ENCODE measurements at regions not wholly inside any gene's neighbourhood (a gene's known extent, or its start where the extent isn't known, plus 50 kb on each side); places are given as distances from the start of the nearest gene placed in this dataset.

DNA sequence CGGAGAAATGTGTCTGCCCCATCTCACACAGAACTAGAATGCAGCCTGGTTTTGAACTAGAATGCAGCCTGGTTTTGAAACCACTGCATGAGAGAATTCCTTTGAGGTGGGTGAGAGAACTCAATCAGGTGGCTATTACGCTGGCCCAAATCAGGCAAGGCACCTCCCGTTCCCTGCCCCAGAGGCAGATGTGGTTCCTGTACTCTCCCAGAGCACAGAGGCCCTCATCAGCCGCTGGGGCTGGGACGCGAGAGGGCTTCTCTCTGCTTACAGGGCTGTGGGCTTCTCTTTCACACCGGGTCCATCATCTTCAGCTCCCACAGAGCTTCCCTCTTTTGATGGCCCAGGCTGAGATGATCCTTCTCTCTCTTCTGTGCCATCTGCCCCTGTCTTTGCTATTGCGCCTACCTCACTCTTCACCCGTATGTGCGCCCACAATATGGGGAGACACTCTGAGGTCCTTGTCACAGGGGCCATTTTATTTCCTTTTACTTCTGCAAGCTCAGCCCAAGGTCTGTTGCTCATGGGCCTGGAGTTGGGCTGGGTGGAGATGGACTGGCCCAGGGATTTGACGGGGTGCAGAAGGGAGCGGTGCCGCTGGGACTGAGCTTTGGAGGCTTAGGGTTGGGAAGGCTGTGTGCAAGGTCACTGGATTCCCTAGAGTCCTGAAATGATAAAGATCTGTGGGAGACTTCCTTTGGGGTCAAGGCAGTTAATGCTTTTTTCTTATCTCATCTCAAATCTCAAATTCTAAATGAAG lies 84.4 kb upstream of the HS6ST1 start:
- no peak for DNase-seq

DNA sequence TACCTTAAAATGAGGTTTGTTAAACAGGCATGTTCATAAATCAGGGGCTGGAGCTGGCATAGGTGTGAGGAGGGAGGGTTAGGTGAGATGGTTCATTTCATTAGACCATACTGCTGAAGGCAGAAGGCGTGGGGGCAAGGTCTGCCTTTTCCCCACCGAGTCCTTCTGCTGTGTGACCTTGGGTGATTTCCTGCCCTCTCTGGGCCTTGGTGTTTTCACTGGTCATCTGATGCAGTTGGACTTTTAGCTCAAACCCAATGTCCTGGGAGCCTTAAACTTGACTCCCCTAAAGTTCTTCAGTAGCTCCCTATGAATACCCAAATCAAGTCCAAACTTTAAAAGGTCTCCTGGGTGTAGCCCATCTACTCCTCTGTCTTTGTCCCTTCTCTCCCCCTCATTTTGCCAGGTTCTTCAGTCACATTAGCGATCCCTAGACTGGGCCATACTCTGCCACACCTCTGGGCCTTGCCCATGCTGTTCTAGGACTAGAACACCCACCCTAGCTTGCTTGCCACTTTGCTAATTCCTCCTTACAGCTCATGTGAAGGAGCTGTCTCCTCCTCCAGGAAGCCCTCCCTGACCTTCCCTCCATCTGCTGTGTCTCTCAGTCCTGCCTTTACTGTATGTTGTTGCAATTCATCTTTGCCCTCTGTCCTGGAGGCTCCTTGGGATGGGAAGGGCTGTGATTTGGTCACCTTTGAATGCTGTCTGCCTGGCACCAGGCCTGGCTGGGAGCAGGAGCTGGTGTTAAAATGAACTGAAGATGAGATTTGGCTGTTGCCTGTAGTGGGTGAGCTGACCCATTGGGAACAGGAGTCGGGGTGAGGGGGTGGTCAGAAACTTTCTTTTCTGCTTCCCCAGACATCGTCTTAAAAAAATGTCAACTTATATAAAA lies 85.4 kb upstream of the HS6ST1 start:
- no peak for DNase-seq

DNA sequence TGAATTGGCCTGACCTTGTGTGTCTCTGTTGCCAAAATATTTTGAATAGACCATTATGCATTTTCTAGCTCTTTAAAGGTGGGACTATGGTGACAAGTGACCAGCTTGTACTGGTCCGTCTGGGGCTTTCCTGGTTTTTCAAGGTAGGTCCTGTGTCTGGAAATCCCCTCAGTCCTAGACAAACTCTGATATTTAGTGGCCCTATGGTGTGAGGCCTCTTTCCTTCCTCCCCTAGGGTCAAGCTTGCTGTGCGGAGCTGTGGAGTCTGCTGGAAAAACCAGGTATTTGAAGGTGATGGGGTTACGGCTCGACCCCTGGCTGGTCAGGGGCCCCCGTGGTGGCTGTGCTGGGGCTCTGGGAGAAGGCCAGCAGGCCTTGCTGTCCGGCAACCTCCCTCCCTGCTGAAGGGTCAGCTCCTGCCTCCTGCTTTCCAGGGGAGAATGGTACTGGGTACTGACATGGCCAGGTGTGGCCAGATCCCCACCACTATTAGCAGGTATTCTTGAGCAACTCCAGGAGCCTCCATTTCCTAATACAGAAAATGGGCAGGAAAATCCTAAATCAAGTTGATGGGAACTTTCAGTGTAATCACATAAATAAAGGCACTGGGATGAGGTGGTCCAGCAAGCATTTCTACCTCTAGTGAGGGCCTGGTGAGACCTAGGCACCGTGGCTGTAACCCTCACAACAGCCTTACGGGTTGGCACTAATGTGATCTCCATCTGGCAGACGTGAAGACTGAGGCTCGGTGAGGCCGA lies 86.2 kb upstream of the HS6ST1 start:
- no peak for DNase-seq

DNA sequence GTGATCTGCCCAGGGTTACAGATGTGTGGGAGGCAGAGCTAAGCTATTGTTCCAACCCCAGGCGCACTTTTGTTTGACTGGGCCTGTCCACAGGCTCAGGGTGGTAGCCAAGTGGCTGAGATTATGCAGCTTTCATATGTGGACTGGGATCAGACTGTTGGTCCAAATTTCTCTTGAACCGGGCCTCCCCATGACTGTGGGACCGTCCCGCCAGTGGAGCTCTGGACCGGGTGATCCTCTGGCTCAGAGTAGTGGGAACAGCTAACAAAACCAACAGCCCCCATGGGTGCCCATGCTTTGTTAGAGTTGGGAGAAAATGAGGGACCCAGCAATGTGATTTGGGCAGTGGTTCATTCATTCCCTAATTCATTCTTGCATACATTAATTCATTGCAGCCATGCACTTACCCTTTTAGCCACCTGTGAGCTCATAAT lies 86.8 kb upstream of the HS6ST1 start:
- DNase-seq = no peak

DNA sequence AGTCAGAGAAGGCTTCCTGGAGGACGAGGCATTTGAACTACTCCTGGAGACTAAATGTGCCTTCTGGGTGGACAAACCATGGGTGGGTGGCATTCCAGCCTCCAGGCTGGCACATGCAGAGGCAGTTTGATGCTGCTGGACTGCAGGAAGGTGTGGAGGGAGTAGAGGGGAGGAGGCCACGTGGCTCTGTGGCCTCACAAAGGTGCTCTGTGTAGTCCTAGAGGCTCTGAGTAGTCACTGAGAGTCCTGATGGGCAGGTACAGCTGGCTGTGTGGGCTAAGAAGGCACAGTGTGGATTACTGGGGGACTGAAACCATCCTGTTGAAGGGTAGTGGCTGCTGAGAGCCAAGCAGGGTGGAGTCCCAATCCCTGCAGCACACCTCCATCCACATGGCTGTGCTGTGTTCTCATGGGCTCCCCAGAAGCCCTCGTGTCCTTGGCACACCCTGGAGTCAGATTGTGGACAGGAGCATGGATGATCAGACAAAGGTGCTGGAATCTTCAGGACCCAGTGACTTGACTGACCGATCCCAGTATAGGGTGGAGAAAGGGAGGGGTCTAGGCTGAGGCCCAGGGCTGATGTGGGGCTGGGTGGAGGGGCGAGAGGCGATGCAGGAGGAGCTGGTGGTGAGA lies 87.4 kb upstream of the HS6ST1 start:
- DNase-seq = no peak

DNA sequence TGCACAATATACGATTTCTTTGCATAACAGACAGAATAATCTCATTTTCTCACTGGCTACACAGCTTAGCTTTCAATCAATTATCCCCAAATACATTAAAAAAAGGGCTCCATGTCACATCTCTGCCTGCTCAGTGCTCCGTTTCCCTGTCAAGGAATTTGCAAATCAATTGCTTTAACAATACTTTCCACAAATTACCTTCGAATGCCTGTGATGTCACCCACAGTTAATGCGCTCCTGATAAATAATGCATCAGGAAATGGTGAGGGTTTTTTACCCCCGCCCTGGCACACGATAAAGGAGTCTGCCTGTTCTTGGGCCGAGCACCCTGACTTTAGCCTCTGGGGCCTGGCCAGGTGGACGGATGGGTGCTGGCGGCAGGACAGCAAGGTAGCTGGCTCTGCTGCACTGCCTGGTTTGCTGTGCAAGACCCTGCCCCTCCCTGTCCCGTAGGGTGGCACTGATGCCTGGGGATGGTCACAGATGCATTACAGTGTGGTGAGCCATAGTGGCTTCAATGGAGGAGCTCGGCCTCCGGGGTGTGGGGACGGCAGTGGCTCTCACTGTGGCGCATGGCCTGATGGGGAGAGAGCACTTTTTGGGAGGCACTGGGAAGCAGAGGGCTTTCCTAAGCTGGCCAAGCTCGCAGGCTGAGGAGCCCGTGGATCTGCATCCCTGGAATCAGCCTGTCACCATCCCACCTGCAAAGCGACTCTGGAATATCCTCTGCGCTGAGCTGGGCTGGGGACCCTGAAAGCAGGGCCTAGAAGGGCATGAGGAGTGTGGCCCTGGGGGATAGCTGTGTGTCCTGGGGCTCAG lies 88.3 kb upstream of the HS6ST1 start:
- DNase-seq = no peak

DNA sequence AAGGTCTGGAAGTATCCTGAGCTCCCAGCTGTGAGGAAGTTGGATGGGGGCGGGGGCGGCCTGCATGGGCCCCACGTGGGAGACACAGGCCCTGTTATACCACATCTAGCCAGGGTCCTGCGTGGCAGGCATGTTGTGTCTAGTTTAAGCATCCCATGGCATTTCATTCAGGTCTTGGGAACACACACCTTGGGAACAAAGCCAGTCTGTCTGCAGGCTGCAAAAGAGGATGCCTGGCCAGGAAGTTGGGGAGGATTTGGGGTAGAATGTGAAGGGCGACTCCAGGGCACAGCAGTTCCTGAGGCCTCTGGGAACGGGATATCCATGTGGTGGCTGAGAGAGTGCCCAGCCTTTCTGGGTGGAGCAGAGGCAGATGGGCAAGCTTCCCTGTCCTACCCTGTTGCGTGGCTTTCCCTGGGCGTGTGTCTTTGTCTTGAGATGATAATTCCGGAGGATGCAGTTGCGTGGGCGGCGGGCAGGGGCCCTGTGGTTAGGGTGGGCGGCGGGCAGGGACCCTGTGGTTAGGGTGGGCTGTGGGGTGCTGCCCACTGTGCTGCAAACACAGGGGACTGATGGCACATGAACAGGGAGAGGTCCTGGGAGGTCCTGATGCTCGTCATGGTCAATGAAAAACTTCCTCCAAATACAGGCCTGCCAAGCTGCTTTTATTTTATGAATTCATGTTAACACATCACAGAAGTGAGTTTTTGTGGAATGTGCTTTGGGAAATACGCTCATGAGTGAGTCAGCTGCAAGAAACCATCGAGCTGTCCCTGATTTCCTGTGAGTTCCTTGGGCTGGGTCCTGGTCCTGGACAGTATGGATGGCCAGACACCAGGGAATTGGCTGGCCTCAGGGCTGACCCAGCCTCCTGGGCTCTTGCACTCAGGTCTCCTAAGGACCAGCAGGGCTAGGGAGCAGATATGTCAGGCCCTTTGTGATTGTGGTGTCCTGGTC lies 90.0 kb upstream of the HS6ST1 start:
- DNase-seq = no peak

DNA sequence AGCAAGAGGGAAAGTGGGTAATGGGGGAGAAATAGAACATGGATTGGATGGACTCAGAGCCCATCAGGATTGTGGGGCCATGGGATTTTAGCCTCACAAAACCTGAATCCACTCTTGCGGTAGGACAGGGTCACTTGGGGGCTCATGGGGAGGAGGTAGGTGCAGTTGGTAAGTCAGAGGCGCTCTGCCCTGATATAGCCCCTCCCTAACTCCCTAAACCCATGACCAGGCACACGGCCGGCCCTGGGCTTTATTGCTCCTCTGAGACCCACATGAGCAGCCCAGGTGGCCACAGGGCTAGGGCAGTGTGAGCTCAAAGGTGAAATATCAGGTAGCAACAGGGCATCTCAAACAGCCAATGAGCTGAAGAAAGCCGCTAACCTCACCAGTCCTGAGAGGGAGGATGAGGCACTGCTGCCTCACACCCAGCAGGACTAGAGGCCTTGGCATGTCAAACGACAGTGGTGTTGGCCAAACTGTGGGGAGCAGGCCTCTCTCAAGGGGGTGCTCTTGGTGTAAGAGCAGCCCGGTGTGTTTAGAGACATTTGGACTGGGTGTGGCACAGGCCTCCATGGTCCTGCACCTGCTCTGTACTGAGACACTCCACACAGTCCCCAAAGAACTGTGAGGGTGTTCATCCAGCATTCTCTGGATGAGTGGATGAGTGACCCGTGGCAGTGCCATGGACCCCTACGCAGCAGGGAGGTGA lies 90.8 kb upstream of the HS6ST1 start:
- DNase-seq = no peak

DNA sequence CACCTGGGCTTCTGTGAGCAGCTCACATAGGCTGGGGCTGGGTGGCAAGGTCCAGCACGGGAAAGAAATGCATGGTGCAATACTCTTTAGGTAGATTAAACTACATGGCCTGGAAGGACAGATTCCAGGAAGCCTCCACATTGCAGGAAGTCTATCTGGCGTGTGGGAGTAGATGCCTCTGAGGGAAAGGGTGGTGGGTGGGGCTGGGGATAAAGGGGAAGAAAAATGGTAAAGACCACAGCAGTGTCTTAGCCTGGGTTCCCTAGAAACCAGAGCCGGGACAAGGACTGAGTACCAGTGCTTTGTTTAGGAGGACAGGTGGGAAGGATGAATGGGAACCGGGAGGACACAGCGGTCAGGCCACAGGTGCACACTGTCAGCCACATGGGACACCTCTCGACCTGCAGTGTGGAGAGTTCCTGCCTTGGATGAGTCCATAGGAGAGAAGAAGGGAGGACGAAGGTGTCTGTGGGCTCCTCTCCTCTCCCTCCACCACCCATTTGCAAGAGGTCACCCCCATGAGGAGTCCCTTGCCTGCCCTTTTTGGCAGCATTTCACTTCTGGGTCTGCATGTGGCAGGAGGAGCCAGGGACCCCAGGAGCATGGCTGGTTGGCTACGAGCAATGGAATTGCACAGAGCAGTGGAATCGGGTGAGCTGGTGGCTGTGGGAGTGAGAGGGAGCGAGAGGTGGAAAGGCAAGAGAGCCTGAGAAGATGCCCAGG lies 91.5 kb upstream of the HS6ST1 start:
- DNase-seq = no peak

DNA sequence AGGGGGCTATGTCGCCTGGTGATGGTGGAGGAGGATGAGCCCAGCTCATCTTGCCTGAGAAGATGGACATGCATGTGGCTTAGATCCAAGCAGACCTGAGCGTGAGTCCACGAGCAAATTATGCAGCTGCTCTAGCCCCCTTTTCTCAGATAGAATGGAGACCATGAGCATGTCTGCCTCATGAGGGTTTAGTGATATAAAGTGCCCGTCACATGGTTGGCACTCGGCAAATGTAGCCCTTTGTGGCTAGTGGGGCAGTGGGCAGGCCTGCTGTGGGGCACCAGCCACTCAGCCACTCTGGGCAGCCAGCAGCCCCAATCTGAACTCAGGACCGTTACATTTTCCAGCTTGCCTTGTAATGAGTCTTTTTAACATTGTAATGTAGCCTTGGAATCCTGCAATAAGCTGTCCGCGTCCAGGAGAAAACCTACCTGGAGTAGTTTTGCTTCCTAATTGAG lies 92.1 kb upstream of the HS6ST1 start:
- DNase-seq = no peak

DNA sequence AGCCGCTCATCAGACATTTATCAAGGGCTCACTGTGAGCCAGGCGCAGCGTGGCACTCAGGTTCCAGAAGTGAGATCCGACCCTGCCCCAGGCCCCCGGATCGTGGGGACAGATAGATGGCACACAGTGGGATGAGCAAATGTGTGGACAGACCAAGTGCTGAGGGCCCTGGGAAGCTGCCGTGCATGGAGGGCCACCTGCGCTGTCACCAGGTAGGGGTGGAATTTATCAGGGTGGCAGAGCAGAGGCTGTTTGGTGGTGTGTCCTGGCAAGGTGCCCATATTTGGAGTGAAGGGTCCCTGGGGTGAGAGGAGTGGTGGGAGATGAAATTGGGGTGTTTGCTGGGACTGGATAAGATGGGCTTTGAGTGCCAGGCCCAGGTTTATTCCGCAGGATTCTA lies 92.8 kb upstream of the HS6ST1 start:
- no peak for DNase-seq

DNA sequence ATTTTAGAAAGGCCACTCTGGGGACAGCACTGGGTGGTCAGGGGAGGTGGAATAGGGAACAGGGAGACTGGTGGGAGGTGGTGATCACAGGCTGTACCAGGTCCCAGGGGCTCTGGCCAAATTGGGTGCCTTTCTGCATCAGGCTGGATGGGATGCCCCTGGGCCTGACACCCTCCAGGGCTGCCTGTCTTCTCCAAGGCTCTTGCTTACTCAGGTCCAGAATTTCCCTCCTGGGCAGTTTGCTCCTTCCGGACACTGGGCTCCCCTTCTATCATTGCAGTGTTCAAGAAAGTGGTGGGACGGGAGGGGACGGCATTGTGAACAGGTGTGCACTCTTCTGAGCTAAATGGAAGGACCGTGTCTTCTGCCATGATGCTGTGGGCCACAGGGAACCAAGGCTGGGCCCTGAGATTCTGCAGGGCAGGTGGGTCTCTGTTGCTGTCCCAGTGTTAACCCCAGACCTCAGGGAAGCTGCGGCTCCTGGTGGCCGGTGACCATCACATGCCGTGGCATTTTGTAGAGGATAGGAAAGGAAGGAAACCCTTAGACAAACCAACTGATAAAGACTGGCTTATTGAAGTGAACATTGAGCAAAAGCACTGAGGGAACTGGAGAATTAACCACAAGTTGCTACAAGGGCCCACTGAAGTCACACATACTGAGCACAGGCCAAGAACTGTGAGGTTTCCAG lies 93.7 kb upstream of the HS6ST1 start:
- no peak for DNase-seq

DNA sequence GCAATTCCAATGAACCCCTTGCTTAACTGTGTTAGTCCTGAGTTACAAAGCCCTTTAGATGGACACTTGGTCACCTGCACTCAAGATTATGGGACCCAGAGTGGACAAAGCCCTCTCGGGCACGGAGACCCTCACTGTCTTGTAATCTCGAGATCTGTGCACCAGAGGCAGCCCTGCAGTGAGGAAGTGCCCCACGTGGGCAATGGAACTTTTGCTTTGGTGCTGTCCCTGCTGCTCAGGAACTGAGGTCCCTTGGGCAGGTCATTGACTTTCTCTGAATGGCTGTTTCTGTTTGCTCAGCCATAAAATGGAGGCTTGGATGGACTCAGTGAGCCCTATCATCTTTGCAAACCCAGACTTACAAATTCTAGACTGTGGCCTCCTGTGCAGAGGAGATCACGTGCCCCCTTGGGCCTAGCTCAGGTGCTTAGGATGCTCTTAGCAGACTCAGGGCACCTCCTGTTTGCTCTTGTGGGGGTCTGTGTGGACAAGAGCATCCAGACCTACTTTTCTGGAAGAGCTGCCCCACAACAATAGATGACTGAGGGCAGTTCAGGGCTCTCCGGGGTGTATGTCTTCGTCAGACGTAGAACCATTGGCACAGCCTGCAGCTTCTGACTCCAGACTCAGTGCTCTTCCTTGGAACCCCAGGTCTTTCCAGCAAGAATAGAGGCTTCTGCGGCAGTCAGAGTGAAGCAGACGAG lies 94.5 kb upstream of the HS6ST1 start:
- no peak for DNase-seq

DNA sequence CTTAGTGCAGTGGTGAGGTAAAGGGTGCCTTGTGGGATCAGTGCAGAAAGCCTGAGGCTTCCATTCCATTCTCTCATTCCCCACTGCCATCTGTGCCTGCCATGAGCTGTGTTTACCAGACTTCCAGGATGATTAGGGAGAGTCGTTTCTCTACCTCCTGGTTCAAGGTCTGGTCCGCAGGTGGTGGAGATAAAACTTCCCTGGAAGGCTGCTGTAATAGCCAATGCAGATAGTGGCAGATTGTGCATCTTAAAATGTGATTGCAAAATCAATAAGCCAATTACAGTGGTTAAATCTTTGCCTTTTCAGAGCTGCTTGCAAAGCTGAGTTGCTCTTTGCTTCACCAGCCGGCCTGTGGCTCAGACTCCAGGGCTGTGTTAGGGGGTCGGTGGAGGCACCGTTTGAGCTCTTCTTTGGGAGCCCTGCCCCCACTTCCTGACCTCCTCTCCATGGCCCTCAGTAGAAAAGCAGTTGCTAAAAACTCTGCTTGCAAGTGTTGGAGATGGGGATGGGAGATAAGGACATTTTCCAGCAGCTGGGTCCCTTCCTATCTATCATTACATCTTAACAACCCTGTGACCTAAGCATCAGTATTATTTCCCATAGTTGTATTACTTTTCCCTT lies 95.2 kb upstream of the HS6ST1 start:
- DNase-seq = no peak

DNA sequence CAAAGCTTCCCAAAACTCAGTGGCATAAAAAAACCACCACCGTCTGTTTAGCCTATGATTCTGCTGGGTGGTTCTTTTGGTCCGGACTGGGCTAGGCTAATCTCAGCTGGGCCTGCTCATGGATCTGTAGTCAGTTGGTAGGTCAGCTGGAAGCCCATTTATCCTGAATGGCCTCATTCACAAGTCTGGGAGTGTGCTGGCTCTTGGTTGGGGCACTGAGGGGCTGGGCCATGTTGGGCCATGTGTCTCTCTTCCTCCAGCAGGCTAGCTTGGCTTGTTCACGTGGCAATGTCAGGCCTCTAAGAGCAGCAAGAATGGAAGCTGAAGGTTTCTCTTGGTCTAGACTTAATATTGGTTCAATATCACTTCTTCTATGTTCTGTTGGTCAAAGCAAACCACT lies 95.7 kb upstream of the HS6ST1 start:
- DNase-seq = no peak

DNA sequence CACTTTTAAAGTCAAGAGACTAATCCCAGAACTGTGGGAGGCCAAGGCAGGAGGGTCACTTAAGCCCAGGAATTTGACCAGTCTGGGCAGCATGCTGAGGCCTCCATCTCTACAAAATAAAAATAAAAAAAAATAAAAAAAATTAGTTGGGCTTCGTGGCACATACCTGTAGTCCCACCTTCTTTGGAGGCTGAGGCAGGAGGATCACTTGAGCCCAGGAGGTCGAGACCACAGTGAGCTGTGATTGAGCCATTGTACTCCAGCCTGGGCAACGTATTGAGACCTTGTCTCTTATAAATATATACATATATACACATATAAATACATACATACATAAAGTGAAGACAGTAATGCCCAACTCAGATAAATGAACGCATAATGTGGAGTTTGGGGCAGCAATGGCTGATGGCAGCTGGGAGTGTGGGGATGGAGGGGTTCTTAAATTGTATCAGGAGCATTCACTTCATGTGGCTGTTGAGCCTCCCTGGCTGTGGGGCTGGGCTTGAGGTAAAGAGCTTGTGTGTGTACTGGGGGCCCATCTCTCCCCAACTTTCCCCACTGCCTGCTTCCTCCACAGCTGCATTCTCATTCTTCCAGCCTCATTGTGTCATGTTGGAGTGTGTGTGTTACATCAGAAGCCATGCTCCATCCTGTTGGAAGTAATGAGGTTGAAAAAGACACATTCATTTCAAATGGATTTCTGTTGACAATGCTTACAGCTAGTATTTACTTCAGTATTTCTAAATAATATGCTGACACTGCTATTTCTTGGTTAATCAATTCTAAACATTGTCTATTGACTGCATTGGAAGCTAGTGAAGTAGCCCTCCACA lies 96.5 kb upstream of the HS6ST1 start:
- DNase-seq = no peak

DNA sequence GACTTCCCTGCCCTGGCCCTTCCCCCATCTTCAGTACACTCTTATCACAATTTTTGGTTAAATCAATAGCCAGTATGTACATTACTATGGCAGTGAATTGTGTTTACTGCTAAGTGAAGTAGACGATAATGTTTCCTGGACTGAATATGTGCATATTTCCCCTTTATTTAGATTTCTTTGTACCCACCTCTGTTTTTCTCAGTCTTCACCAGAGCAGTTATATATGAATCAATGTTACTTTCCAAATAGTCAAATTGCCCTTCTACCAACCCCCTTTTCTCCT lies 97.1 kb upstream of the HS6ST1 start:
- DNase-seq = no peak
